Stimulated activated CD8-positive, alpha-beta memory T cell treated with anti-CD3 and anti-CD28 coated beads, Interleukin-2, amount 100 ng/mL, for 1 hour (primary cell): ENCODE measurements at regions not wholly inside any gene's neighbourhood (a gene's known extent, or its start where the extent isn't known, plus 50 kb on each side); places are given as distances from the start of the nearest gene placed in this dataset.

Experiments used
- DNase-seq, 2 donors: peaks; one replicate each; pipeline ENCODE4 v3.0.0-alpha.2; 2020; ENCODE audit warnings: low read depth in 2 of 2

- DNase-seq: no peak
Observed at GRCh38 chr3:29050155-29050554, 230.7 kb upstream of the RBMS3 start.

- no peak for DNase-seq
Observed at GRCh38 chr3:29057326-29057725, 223.5 kb upstream of the RBMS3 start.

GRCh38 chr3:29064085-29064484, 216.8 kb upstream of the RBMS3 start:
- no peak for DNase-seq

GRCh38 chr3:29065211-29065785, 215.6 kb upstream of the RBMS3 start:
- DNase-seq: no peak

DNA sequence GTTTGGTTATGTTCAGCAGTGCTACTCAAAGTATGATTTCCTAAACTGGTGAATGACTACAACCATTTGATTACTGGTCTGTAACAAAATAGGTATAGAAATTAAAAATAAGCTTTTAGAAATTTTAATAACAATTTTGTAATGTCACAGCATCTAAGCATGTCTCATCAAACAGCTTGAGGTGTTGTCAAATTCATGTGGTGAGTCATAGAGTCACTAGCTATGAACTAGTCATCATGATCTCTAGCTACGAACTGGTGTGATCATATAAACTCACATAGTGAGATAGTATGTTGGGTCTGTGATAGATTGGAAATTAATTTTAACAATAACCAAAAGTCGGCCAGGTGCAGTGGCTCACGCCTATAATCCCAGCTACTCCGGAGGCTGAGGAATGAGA, 213.9 kb upstream of the RBMS3 start:
- DNase-seq: no peak

GRCh38 chr3:29070959-29071634, 209.8 kb upstream of the RBMS3 start:
- no peak for DNase-seq

GRCh38 chr3:29072611-29073010, 208.3 kb upstream of the RBMS3 start:
- DNase-seq: no peak

- no peak for DNase-seq
Observed at GRCh38 chr3:29077356-29077755, 203.5 kb upstream of the RBMS3 start.

GRCh38 chr3:29079358-29079757, 201.5 kb upstream of the RBMS3 start:
- no peak for DNase-seq

GRCh38 chr3:29080967-29081366, 199.9 kb upstream of the RBMS3 start:
- DNase-seq: no peak

DNA sequence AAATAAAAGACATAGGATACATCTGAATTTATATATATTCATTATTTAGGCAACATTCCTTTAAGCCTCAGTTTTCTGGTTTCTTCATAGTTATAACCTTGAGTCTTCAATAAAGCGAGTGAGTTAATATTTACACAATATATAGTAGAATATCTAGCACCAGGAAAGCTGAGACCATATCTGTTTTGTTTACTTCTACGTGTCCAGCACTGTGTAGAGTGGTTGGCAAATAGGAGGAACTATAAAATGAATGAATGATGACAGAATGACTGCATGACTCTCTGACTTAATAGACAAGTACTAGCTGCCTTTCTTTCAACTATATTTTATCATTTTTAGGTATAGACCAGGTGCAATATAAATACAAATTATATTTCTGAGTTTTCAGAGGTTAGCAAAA, 197.8 kb upstream of the RBMS3 start:
- DNase-seq: no peak

- DNase-seq: no peak
Observed at GRCh38 chr3:29083676-29084075, 197.2 kb upstream of the RBMS3 start.

GRCh38 chr3:29088579-29088978, 192.3 kb upstream of the RBMS3 start:
- no peak for DNase-seq

DNA sequence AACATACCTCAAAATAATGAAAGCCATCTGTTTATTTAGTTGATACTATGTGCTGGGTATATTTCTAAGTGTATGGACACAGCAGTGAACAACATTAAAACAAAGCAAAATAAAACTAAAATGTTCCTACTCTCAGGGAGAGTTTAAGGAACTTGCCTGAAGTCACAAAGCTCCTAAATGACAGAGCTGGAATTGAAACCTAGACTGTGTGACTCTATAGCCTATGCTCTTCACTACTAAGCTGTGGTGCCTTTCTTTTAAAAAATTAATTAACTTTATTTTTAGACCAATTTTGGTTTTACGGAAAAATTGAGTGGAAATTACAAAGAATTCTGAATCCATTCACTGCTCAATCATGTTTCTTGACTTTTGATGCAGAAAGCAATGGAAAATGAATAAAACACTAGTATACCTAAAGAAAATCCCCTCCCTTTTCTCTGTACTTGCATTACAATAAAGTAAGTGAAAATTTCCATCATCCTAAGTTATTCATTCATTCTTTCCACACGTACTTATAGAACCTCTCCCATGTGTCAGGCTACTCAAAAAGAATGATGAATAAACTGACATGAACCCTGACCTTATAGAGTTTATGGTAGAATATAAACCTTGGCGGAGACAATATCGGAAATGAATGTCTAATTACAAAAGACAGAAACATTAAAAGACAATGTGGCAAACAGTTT, 189.8 kb upstream of the RBMS3 start:
- no peak for DNase-seq

GRCh38 chr3:29091599-29092189, 189.2 kb upstream of the RBMS3 start:
- no peak for DNase-seq

- DNase-seq: no peak
Observed at GRCh38 chr3:29092348-29092747, 188.5 kb upstream of the RBMS3 start.

GRCh38 chr3:29099296-29099695, 181.6 kb upstream of the RBMS3 start:
- no peak for DNase-seq

- DNase-seq: no peak
Observed at GRCh38 chr3:29099775-29100174, 181.1 kb upstream of the RBMS3 start.

DNA sequence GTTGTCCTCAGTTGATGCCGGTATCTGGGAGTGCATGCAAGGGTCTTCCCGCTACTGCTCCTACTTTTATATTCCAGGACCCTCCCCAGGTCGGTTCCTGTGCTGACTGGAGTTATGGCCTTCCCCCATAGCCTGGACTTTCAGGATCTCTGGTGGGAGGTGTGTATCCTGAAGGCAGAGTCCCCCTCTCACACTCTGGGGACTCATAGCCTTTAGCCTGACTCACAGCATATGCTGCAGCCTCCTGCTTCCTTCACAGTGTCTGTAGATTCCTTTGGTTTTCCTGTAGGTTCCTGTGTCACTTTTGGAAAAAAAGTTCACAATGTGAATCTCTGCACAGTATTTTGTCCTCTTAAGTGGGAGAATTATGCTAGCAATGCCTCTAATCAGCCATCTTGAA, 180.6 kb upstream of the RBMS3 start:
- no peak for DNase-seq

GRCh38 chr3:29128001-29128400, 152.9 kb upstream of the RBMS3 start:
- no peak for DNase-seq

- no peak for DNase-seq
Observed at GRCh38 chr3:29137601-29138000, 143.3 kb upstream of the RBMS3 start.

GRCh38 chr3:29138171-29138570, 142.7 kb upstream of the RBMS3 start:
- DNase-seq: no peak

DNA sequence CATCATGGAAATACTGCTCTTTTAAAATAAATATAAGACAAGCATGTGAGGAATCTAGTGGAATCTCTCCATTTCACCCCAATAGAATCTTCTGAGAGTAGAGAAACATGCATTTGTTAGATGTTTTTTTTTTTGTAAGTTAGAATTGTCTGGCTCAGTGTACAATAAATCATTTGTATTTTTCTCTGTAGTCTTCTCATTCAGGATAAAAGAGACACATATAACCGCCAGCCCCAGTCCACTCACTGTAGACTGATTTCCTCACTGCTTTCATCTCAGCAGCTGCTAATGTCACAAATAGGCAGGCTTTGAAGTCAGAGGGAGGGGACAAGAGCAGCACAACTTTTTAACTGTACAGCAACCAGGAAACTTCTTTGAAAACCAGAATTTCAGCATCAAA, 140.2 kb upstream of the RBMS3 start:
- DNase-seq: no peak
